ENCODE measurements at regions not wholly inside any gene's neighbourhood (a gene's known extent, or its start where the extent isn't known, plus 50 kb on each side); places are given as distances from the start of the nearest gene placed in this dataset.
"Not testable (repeated sequence)": the region's sequence is repeated elsewhere in the genome, so short reads cannot be mapped to it uniquely, and the experiment has no call there.

DNA sequence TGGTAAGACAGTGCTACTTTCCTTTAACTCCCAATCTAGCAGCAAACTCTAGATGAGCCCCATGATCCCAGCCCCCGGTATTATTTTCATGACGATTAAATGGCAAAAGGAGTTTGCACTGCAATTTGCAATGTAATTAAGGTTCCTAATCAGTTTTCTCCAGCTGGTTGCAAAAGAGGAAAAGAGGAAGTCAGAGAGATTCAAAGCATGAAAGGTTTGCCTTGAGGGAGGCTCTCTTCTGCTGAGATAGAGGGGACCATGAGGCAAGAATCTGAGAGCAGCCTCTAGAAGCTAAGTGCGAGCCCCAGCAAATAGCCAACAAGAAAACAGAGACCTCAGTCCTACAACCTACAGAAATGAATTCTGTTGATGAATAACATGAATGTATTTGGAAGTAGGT lies 527.1 kb downstream of the UQCRFS1 start:
- Histone ChIP-seq H3K18ac (ENCODE audit: insufficient read length, low read depth, low read length) (no peak overlapping the region), H3K4me2 (ENCODE audit: insufficient read depth, insufficient read length, low read length) (no peak overlapping the region), H2BK12ac (ENCODE audit: insufficient read length, low read depth, low read length) (no peak overlapping the region), H3K79me2 (ENCODE audit: insufficient read depth, low read length) (no peaks in the 10 kb centered on the region), H3K14ac (ENCODE audit: insufficient read depth, low read length) (no peak overlapping the region), H2AFZ (ENCODE audit: low read length) (no peak overlapping the region), H3K79me1 (ENCODE audit: insufficient read depth, low read depth, low read length, poor library complexity, severe bottlenecking) (no peaks in the 10 kb centered on the region), H2BK15ac (ENCODE audit: low read depth, low read length) (no peak overlapping the region), H3K23ac (ENCODE audit: insufficient read length, low read depth, low read length) (no peak overlapping the region), H2BK120ac (ENCODE audit: low read depth, low read length, poor library complexity, severe bottlenecking) (no peak overlapping the region), H4K5ac (ENCODE audit: insufficient read length, low read depth, low read length) (no peak overlapping the region), H4K91ac (ENCODE audit: insufficient read length, low read depth, low read length) (no peak overlapping the region), H4K8ac (replicated peaks; ENCODE audit: insufficient read length, low read depth, low read length) (no peak overlapping the region), H3K4me1 (ENCODE audit: insufficient read depth, low read length) (no peaks in the 10 kb centered on the region), H3K4ac (ENCODE audit: low read depth, low read length) (no peak overlapping the region), H3T11ph (ENCODE audit: low read length) (no peak overlapping the region), H3K9ac (ENCODE audit: extremely low read depth, insufficient read length, low read length) (no peak overlapping the region), H2BK20ac (ENCODE audit: low read depth, low read length, poor library complexity, severe bottlenecking) (no peak overlapping the region), H4K20me1 (ENCODE audit: control insufficient read depth, insufficient read depth, insufficient read length) (no peaks in the 10 kb centered on the region), H2AK5ac (ENCODE audit: insufficient read length, low read length) (no peak overlapping the region), H3K23me2 (ENCODE audit: insufficient read length, low read depth, low read length, poor library complexity, severe bottlenecking) (no peaks in the 10 kb centered on the region), H3K56ac (ENCODE audit: insufficient read length, low read depth, low read length) (no peak overlapping the region), H3K9me3 (ENCODE audit: control insufficient read depth, low read depth, low read length) (no peaks in the 10 kb centered on the region), H2BK5ac (ENCODE audit: insufficient read length, low read length) (no peak overlapping the region), H3K27me3 (ENCODE audit: insufficient read depth, low read length) (no peaks in the 10 kb centered on the region), H3K27ac (ENCODE audit: insufficient read length, low read depth, low read length) (no peak overlapping the region)
- TF ChIP-seq, protein P1, sequence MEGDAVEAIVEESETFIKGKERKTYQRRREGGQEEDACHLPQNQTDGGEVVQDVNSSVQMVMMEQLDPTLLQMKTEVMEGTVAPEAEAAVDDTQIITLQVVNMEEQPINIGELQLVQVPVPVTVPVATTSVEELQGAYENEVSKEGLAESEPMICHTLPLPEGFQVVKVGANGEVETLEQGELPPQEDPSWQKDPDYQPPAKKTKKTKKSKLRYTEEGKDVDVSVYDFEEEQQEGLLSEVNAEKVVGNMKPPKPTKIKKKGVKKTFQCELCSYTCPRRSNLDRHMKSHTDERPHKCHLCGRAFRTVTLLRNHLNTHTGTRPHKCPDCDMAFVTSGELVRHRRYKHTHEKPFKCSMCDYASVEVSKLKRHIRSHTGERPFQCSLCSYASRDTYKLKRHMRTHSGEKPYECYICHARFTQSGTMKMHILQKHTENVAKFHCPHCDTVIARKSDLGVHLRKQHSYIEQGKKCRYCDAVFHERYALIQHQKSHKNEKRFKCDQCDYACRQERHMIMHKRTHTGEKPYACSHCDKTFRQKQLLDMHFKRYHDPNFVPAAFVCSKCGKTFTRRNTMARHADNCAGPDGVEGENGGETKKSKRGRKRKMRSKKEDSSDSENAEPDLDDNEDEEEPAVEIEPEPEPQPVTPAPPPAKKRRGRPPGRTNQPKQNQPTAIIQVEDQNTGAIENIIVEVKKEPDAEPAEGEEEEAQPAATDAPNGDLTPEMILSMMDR (conservative IDR thresholded peaks at IDR 0.05): no peak
- Mint-ChIP-seq H3K9me3 (peaks cover 0 to 2% of the 10 kb centered on the region in 2 experiments; a peak in 3 of 5 replicates), H3K4me1 (no peaks in the 10 kb centered on the region), H3K4me3 (no peak overlapping the region), H3K27me3 (ENCODE audit: low read depth) (peaks cover 1% of the 10 kb centered on the region; the same call in 1 of the 2 replicates), H3K36me3 (ENCODE audit: insufficient read depth in 1 of 3, low read depth in 3 of 3) (no peaks in the 10 kb centered on the region), H3K27ac (no peak overlapping the region)
- no CpG with 5 or more reads among the region's 3 CpGs for whole genome bisulfite sequencing (ENCODE audit: extremely low coverage, insufficient read length, low lambda C conversion rate)
- no peak for DNase-seq

DNA sequence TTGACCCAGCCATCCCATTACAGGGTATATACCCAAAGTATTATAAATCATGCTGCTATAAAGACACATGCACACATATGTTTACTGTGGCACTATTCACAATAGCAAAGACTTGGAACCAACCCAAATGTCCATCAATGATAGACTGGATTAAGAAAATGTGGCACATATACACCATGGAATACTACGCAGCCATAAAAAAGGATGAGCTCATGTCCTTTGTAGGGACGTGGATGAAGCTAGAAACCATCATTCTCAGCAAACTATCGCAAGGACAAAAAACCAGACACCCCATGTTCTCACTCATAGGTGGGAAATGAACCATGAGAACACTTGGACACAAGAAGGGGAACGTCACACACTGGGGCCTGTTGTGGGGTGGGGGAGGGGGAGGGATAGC lies 527.9 kb downstream of the UQCRFS1 start:
- not testable (repeated sequence) for H2BK120ac ChIP-seq (ENCODE audit: low read depth, low read length, poor library complexity, severe bottlenecking); H3K4me1 ChIP-seq (ENCODE audit: insufficient read depth, low read length); H3K23me2 ChIP-seq (ENCODE audit: insufficient read length, low read depth, low read length, poor library complexity, severe bottlenecking); H2AK5ac ChIP-seq (ENCODE audit: insufficient read length, low read length); H3K27ac Mint-ChIP-seq; H3K4me3 Mint-ChIP-seq; H2BK15ac ChIP-seq (ENCODE audit: low read depth, low read length); H3K9me3 Mint-ChIP-seq; H4K91ac ChIP-seq (ENCODE audit: insufficient read length, low read depth, low read length); H2BK20ac ChIP-seq (ENCODE audit: low read depth, low read length, poor library complexity, severe bottlenecking); H3K14ac ChIP-seq (ENCODE audit: insufficient read depth, low read length); H2BK5ac ChIP-seq (ENCODE audit: insufficient read length, low read length); H4K8ac ChIP-seq (replicated peaks; ENCODE audit: insufficient read length, low read depth, low read length); H3K4me1 Mint-ChIP-seq; H3K36me3 Mint-ChIP-seq (ENCODE audit: insufficient read depth in 1 of 3, low read depth in 3 of 3); H3K27me3 Mint-ChIP-seq (ENCODE audit: low read depth); H4K5ac ChIP-seq (ENCODE audit: insufficient read length, low read depth, low read length); H3K9ac ChIP-seq (ENCODE audit: extremely low read depth, insufficient read length, low read length); H3K18ac ChIP-seq (ENCODE audit: insufficient read length, low read depth, low read length); H3K27ac ChIP-seq (ENCODE audit: insufficient read length, low read depth, low read length); H3K27me3 ChIP-seq (ENCODE audit: insufficient read depth, low read length); H2BK12ac ChIP-seq (ENCODE audit: insufficient read length, low read depth, low read length); H4K20me1 ChIP-seq (ENCODE audit: control insufficient read depth, insufficient read depth, insufficient read length); H3K9me3 ChIP-seq (ENCODE audit: control insufficient read depth, low read depth, low read length); H3K4ac ChIP-seq (ENCODE audit: low read depth, low read length); H3K56ac ChIP-seq (ENCODE audit: insufficient read length, low read depth, low read length); DNase-seq; H3K4me2 ChIP-seq (ENCODE audit: insufficient read depth, insufficient read length, low read length); H2AFZ ChIP-seq (ENCODE audit: low read length); H3K23ac ChIP-seq (ENCODE audit: insufficient read length, low read depth, low read length); H3K79me1 ChIP-seq (ENCODE audit: insufficient read depth, low read depth, low read length, poor library complexity, severe bottlenecking); H3T11ph ChIP-seq (ENCODE audit: low read length); H3K79me2 ChIP-seq (ENCODE audit: insufficient read depth, low read length)
- WGBS (ENCODE audit: extremely low coverage, insufficient read length, low lambda C conversion rate): no CpG with 5 or more reads among the region's 4 CpGs
